KMS-11 (cell line): ENCODE measurements at regions not wholly inside any gene's neighbourhood (a gene's known extent, or its start where the extent isn't known, plus 50 kb on each side); places are given as distances from the start of the nearest gene placed in this dataset.

Source experiments
- H2AFZ ChIP-seq: fragments of 200-600 bp; sonication (generic); 2 replicates; pipeline ENCODE4 v1.6.1; 2016; ENCODE audit warnings: antibody characterized with exemption, mixed run types, low read depth
- H3K27ac ChIP-seq: fragments of 200-600 bp; sonication (generic); 2 replicates; pipeline ENCODE4 v1.6.1; 2016; ENCODE audit warnings: mild to moderate bottlenecking, mixed run types
- H3K27me3 ChIP-seq: fragments of 200-600 bp; sonication (generic); 2 replicates; pipeline ENCODE4 v1.6.1; 2017; ENCODE audit warnings: mild to moderate bottlenecking, low read depth, mixed run types, moderate library complexity; ENCODE audit not compliant: insufficient read depth
- H3K36me3 ChIP-seq: fragments of 200-600 bp; sonication (generic); 2 replicates; pipeline ENCODE4 v1.6.1; 2017; ENCODE audit warnings: mild to moderate bottlenecking, mixed run types; ENCODE audit not compliant: insufficient read depth
- H3K4me1 ChIP-seq: fragments of 200-600 bp; sonication (generic); 2 replicates; pipeline ENCODE4 v1.6.1; 2016; ENCODE audit warnings: mild to moderate bottlenecking, low read depth, mixed run types; ENCODE audit not compliant: poor library complexity, severe bottlenecking
- H3K4me2 ChIP-seq: fragments of 200-600 bp; sonication (generic); 2 replicates; pipeline ENCODE4 v1.7.0; 2016; ENCODE audit warnings: mild to moderate bottlenecking, mixed run types
- H3K4me3 ChIP-seq: fragments of 200-600 bp; sonication (generic); IDR thresholded peaks from 2 replicates; pipeline ENCODE4 v1.6.1; 2017; ENCODE audit warnings: low read depth, low read length, mixed read lengths; ENCODE audit not compliant: insufficient read depth
- H3K79me2 ChIP-seq: fragments of 200-600 bp; sonication (generic); 2 replicates; pipeline ENCODE4 v1.6.1; 2016; ENCODE audit warnings: low read depth, mixed run types; ENCODE audit not compliant: insufficient read depth
- H3K9ac ChIP-seq: fragments of 200-600 bp; sonication (generic); 2 replicates; pipeline ENCODE4 v1.6.1; 2016; ENCODE audit warnings: mild to moderate bottlenecking, mixed run types
- H4K20me1 ChIP-seq: fragments of 200-600 bp; sonication (generic); 2 replicates; pipeline ENCODE4 v1.6.1; 2016; ENCODE audit warnings: mild to moderate bottlenecking, mixed run types; ENCODE audit not compliant: insufficient read depth
- TF ChIP-seq, protein P1 (sequence below): fragments of 200-600 bp; sonication (generic); conservative IDR thresholded peaks from 2 replicates; pipeline ENCODE4 v1.6.1; 2017; ENCODE audit warnings: low read depth, mild to moderate bottlenecking, antibody characterized with exemption, low read length, moderate library complexity, mixed read lengths

DNA sequence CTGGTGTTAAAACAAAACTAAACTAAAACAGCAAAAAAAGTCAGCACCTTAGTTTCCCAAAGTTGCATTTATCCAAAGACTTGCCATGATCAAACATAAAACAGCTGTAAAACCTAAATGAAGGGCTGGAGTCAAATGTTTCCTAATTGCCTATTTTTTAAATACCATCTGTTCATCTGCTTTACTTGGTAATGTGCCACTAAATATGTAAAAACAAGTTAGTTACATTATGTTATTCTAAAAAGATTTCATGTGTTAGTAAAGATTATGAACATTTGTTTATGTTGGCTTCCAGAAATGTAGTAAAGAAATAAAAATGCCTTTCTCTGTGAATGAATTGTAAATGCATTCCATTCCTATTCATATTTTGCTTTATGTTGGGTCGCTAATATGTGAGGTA, 977.8 kb downstream of the FSTL5 start:
- TF ChIP-seq, protein P1, sequence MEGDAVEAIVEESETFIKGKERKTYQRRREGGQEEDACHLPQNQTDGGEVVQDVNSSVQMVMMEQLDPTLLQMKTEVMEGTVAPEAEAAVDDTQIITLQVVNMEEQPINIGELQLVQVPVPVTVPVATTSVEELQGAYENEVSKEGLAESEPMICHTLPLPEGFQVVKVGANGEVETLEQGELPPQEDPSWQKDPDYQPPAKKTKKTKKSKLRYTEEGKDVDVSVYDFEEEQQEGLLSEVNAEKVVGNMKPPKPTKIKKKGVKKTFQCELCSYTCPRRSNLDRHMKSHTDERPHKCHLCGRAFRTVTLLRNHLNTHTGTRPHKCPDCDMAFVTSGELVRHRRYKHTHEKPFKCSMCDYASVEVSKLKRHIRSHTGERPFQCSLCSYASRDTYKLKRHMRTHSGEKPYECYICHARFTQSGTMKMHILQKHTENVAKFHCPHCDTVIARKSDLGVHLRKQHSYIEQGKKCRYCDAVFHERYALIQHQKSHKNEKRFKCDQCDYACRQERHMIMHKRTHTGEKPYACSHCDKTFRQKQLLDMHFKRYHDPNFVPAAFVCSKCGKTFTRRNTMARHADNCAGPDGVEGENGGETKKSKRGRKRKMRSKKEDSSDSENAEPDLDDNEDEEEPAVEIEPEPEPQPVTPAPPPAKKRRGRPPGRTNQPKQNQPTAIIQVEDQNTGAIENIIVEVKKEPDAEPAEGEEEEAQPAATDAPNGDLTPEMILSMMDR: no peak

GRCh38 chr4:161183729-161184128, 980.1 kb downstream of the FSTL5 start:
- Histone ChIP-seq H4K20me1 (no peaks in the 10 kb centered on the region), H3K27me3 (no peaks in the 10 kb centered on the region)
- TF ChIP-seq, protein P1: no peak

More for the DNA sequence above, 977.8 kb downstream of the FSTL5 start:
- H3K27ac ChIP-seq: no peak overlapping the region
- H3K4me1 ChIP-seq: peaks cover 21% of the 10 kb centered on the region
- H2AFZ ChIP-seq: no peak overlapping the region
- H3K79me2 ChIP-seq: no peaks in the 10 kb centered on the region
- H4K20me1 ChIP-seq: no peaks in the 10 kb centered on the region
- H3K27me3 ChIP-seq: no peaks in the 10 kb centered on the region
- no peaks in the 10 kb centered on the region for H3K36me3 ChIP-seq
- no peak overlapping the region for H3K4me3 ChIP-seq
- H3K4me2 ChIP-seq: no peak overlapping the region
- H3K9ac ChIP-seq: no peak overlapping the region

GRCh38 chr4:161182913-161183312, 980.9 kb downstream of the FSTL5 start:
- H3K27me3 ChIP-seq: no peaks in the 10 kb centered on the region
- peaks cover 21% of the 10 kb centered on the region for H3K4me1 ChIP-seq
- no peaks in the 10 kb centered on the region for H3K79me2 ChIP-seq
- TF ChIP-seq, protein P1: no peak
- no peaks in the 10 kb centered on the region for H3K36me3 ChIP-seq
- H4K20me1 ChIP-seq: no peaks in the 10 kb centered on the region
- H3K27ac ChIP-seq: no peak overlapping the region
- no peak overlapping the region for H2AFZ ChIP-seq
- no peak overlapping the region for H3K9ac ChIP-seq
- H3K4me3 ChIP-seq: no peak overlapping the region
- H3K4me2 ChIP-seq: no peak overlapping the region

More at GRCh38 chr4:161183729-161184128, 980.1 kb downstream of the FSTL5 start:
- Histone ChIP-seq H2AFZ (no peak overlapping the region), H3K27ac (no peak overlapping the region), H3K4me2 (no peak overlapping the region), H3K9ac (no peak overlapping the region), H3K4me1 (peaks cover 21% of the 10 kb centered on the region), H3K4me3 (no peak overlapping the region), H3K79me2 (no peaks in the 10 kb centered on the region), H3K36me3 (no peaks in the 10 kb centered on the region)

DNA sequence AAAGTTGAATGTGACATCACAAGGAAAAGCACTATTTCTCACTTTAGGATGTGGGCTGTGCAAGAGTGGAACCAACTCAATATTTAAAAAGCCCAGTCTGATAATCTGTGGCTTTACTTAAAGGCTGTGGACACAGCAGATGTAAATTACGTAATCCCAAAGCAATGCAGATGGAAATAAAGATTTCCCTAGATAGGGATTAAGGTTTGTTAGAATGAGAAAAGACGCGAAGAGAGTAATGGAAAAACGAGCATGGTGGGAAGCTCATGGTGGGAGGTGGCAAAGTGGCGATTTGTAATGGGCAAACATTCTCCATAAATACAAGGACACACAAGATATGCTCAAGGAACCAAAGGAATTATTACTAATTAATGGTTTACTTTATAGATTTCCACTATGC, 985.5 kb downstream of the FSTL5 start:
- H3K27ac ChIP-seq: no peak overlapping the region
- no peaks in the 10 kb centered on the region for H3K36me3 ChIP-seq
- H3K4me3 ChIP-seq: no peak overlapping the region
- H3K9ac ChIP-seq: no peak overlapping the region
- no peaks in the 10 kb centered on the region for H3K79me2 ChIP-seq
- TF ChIP-seq, protein P1: no peak
- no peak overlapping the region for H3K4me2 ChIP-seq
- H2AFZ ChIP-seq: no peak overlapping the region
- no peaks in the 10 kb centered on the region for H3K27me3 ChIP-seq
- H4K20me1 ChIP-seq: no peaks in the 10 kb centered on the region
- H3K4me1 ChIP-seq: no peaks in the 10 kb centered on the region
